Fibroblast of mammary gland (primary cell): ENCODE measurements at regions not wholly inside any gene's neighbourhood (a gene's known extent, or its start where the extent isn't known, plus 50 kb on each side); places are given as distances from the start of the nearest gene placed in this dataset.

Experiments
- DNase-seq: peaks from one replicate; pipeline ENCODE4 v3.0.0-alpha.2; 2010; ENCODE audit warnings: low read depth
- H3K4me3 ChIP-seq: 2 replicates; pipeline ENCODE4 v1.5.1; 2011; ENCODE audit warnings: low read depth, mild to moderate bottlenecking, low read length, moderate library complexity; ENCODE audit not compliant: control insufficient read depth
- TF ChIP-seq, protein P1 (sequence below): conservative IDR thresholded peaks from 2 replicates; pipeline ENCODE4 v1.5.1; 2011; ENCODE audit warnings: low read depth, low read length, inconsistent platforms; ENCODE audit not compliant: control insufficient read depth, insufficient read depth

- H3K4me3 ChIP-seq = no peak overlapping the region
Measured at GRCh38 chr2:451495-451894, 163.6 kb upstream of the ALKAL2 start.

GRCh38 chr2:449246-450067 is 161.6 kb upstream of the ALKAL2 start:
- H3K4me3 ChIP-seq = no peak overlapping the region
- no peak for DNase-seq
- TF ChIP-seq, protein P1, sequence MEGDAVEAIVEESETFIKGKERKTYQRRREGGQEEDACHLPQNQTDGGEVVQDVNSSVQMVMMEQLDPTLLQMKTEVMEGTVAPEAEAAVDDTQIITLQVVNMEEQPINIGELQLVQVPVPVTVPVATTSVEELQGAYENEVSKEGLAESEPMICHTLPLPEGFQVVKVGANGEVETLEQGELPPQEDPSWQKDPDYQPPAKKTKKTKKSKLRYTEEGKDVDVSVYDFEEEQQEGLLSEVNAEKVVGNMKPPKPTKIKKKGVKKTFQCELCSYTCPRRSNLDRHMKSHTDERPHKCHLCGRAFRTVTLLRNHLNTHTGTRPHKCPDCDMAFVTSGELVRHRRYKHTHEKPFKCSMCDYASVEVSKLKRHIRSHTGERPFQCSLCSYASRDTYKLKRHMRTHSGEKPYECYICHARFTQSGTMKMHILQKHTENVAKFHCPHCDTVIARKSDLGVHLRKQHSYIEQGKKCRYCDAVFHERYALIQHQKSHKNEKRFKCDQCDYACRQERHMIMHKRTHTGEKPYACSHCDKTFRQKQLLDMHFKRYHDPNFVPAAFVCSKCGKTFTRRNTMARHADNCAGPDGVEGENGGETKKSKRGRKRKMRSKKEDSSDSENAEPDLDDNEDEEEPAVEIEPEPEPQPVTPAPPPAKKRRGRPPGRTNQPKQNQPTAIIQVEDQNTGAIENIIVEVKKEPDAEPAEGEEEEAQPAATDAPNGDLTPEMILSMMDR = no peak

More at GRCh38 chr2:451495-451894, 163.6 kb upstream of the ALKAL2 start:
- TF ChIP-seq, protein P1 = no peak
- DNase-seq = no peak

DNA sequence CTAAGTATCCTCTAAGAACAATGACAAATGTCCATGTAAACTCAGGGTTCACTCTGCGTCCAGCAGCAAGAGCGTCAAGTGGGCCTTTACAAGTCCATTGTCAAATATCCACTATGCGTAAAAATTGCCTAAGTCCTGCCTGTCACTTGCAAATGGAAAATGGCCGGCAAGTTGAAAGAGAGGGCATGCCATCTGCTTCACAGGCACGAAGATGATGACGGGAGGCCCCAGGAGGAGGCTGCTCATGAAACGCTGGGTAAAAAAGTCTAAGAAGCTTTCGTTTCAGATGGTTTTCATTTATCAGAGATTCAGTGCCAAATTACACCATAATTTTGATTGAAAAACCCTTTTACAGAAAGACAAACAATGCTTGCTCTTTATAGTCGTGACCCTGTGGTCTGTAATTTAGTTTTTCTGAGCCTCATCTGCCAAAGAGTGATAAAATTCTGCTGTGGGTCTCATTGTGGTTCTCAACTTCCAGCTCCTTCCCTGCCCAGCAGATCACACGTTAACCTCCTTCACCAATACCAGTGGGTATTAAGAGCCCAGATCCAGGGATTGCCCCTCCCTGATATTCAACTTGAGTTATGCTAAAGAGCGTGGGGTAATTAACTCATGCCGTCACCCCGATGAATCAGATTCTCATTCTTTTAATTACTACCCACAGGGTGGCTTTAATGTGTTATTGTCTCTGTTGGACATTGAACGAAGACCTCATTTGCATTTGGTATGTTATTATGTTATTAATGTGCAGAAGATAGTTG is 160.2 kb upstream of the ALKAL2 start:
- TF ChIP-seq, protein P1 = no peak
- no peak for DNase-seq
- H3K4me3 ChIP-seq = no peak overlapping the region

GRCh38 chr2:446963-447530 is 159.2 kb upstream of the ALKAL2 start:
- no peak overlapping the region for H3K4me3 ChIP-seq
- TF ChIP-seq, protein P1 = no peak
- no peak for DNase-seq

DNA sequence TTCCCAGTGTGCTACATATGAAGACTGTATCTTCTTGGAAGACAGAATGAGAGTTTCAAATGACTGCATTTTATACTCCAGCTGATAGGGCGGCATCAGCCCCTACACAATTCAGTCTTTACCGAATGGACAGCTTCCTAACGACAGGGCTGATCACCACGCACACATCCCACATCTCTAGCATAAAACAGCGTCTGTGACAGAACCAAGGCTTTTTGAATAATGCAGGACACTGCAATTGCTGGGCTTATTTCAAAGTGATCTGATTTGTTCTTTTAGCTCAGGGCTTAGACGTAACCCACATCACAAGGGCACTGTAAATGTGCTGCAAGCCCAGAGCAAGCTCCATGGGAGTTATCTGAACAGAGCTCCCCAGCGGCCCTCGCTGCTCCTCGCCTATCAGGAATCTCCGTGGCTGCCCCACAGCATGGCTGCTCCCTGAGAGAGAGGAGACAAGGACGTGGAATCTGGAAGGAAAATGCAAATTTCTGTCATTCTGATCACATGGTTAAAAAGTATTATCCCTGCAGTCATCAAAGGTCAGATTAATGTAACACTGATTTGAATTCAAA is 158.5 kb upstream of the ALKAL2 start:
- TF ChIP-seq, protein P1 = no peak
- no peak overlapping the region for H3K4me3 ChIP-seq
- DNase-seq = no peak

DNA sequence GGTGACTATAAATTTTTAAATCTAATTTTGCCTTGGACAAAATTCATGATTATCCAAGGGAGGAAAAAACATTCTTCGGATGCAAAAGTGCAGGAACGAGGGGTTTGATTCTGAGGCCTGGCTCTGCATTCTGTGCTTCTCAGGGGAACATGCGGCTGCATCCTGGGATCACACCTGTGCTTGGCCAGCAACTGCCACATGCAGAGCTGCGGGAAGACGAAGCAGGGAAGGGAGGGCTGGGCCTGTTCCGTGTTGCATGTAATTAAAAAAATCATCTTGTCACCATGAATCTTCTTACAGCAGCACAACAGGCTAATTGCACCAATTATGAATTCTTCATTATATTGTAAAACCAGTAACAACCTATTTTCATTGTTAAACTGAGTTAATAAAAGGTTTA is 158.0 kb upstream of the ALKAL2 start:
- H3K4me3 ChIP-seq = no peak overlapping the region
- DNase-seq = no peak
- TF ChIP-seq, protein P1 = no peak
